ENCODE measurements at regions not wholly inside any gene's neighbourhood (a gene's known extent, or its start where the extent isn't known, plus 50 kb on each side); places are given as distances from the start of the nearest gene placed in this dataset.

GRCh38 chr2:19246496-19246895 lies 111.9 kb downstream of the OSR1 start:
- TF ChIP-seq, protein P1, sequence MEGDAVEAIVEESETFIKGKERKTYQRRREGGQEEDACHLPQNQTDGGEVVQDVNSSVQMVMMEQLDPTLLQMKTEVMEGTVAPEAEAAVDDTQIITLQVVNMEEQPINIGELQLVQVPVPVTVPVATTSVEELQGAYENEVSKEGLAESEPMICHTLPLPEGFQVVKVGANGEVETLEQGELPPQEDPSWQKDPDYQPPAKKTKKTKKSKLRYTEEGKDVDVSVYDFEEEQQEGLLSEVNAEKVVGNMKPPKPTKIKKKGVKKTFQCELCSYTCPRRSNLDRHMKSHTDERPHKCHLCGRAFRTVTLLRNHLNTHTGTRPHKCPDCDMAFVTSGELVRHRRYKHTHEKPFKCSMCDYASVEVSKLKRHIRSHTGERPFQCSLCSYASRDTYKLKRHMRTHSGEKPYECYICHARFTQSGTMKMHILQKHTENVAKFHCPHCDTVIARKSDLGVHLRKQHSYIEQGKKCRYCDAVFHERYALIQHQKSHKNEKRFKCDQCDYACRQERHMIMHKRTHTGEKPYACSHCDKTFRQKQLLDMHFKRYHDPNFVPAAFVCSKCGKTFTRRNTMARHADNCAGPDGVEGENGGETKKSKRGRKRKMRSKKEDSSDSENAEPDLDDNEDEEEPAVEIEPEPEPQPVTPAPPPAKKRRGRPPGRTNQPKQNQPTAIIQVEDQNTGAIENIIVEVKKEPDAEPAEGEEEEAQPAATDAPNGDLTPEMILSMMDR (IDR thresholded peaks at IDR 0.05; ENCODE audit: extremely low read depth in 1 of 2, insufficient read depth in 1 of 2, low read depth in 1 of 2, low read length in 2 of 2): no peak
- TF ChIP-seq GATA2 (IDR thresholded peaks at IDR 0.05; ENCODE audit: insufficient read depth, insufficient read length, low read depth, low read length): no peak
- no peak for TF ChIP-seq JUN (IDR thresholded peaks at IDR 0.05; ENCODE audit: borderline replicate concordance, insufficient read depth, insufficient read length, low read depth)
- no peak for TF ChIP-seq EZH2 (IDR thresholded peaks at IDR 0.05; ENCODE audit: borderline replicate concordance, low read depth, low read length, severe bottlenecking)

All from endothelial cell of umbilical vein (primary cell).